Panc1 (cell line): ENCODE measurements at regions not wholly inside any gene's neighbourhood (a gene's known extent, or its start where the extent isn't known, plus 50 kb on each side); places are given as distances from the start of the nearest gene placed in this dataset.

Experiments used
- ATAC-seq: fragments of 200-7000 bp; cut with Tn5 transposase; 2 replicates; pipeline ENCODE4 v1.9.1; 2020; ENCODE audit warnings: mild to moderate bottlenecking, moderate library complexity
- BruUV-seq: library from RNA; stranded (reverse); fragments of 400-500 nt; replicated peaks from 2 replicates; lab custom pipeline; 2021; lab: Mats Ljungman, UMichigan
- CTCF ChIA-PET: fragments of 300-600 bp; sonication (Branson Sonifier 250); formaldehyde crosslinking; loops from one replicate; lab custom pipeline; 2022; ENCODE audit warnings: antibody characterized with exemption; lab: Charles Lee
- POLR2A ChIA-PET: fragments of 300-600 bp; sonication (Branson Sonifier 250); formaldehyde crosslinking; loops from one replicate; lab custom pipeline; 2022; ENCODE audit warnings: antibody characterized with exemption; lab: Charles Lee
- DNase-seq: peaks from one replicate; pipeline ENCODE4 v3.0.0-alpha.2; 2010; ENCODE audit warnings: low read depth, low spot score
- H3K27ac ChIP-seq: 2 replicates; pipeline ENCODE4 v1.5.1; 2011; ENCODE audit warnings: mild to moderate bottlenecking, low read length, inconsistent platforms
- H3K27me3 ChIP-seq: fragments of 200-500 bp; sonication (Bioruptor generic); 2 replicates; pipeline ENCODE4 v1.6.0; 2014; ENCODE audit warnings: low read length, inconsistent platforms; ENCODE audit not compliant: control insufficient read depth, insufficient read depth
- H3K36me3 ChIP-seq: fragments of 200-500 bp; sonication (Bioruptor generic); 2 replicates; pipeline ENCODE4 v1.5.1; 2014; ENCODE audit warnings: inconsistent platforms, mild to moderate bottlenecking, low read length, moderate library complexity; ENCODE audit not compliant: control insufficient read depth, insufficient read depth
- H3K4me1 ChIP-seq: 2 replicates; pipeline ENCODE4 v1.5.1; 2011; ENCODE audit warnings: inconsistent platforms, mild to moderate bottlenecking, low read length, moderate library complexity; ENCODE audit not compliant: control insufficient read depth, insufficient read depth
- H3K4me3 ChIP-seq, 2 experiments: 2 replicates each; pipeline ENCODE4 v1.5.1; 2011 to 2012; ENCODE audit warnings: low read depth in 2 of 2, low read length in 2 of 2, mild to moderate bottlenecking in 2 of 2, inconsistent platforms in 1 of 2, moderate library complexity in 1 of 2
- H3K9me3 ChIP-seq: fragments of 200-500 bp; sonication (Bioruptor generic); 2 replicates; pipeline ENCODE4 v1.5.1; 2014; ENCODE audit warnings: low read depth, mild to moderate bottlenecking, inconsistent platforms, low read length, moderate library complexity; ENCODE audit not compliant: control insufficient read depth, insufficient read depth
- POLR2AphosphoS5 ChIP-seq: IDR thresholded peaks from 2 replicates; pipeline ENCODE4 v1.6.1; 2012; ENCODE audit warnings: mild to moderate bottlenecking, low read depth, low read length, moderate library complexity
- SIN3A ChIP-seq: IDR thresholded peaks from 2 replicates; pipeline ENCODE4 v1.6.1; 2012; ENCODE audit warnings: low read depth, mild to moderate bottlenecking, low read length, moderate library complexity, borderline replicate concordance; ENCODE audit not compliant: insufficient read depth
- TCF7L2 ChIP-seq: IDR thresholded peaks from 2 replicates; pipeline ENCODE4 v1.6.1; 2011; ENCODE audit warnings: mild to moderate bottlenecking, low read depth, low read length, inconsistent platforms
- in situ Hi-C: cut with HindIII; loops from 2 replicates; pipeline ENCODE4 v1.10.0; 2016; ENCODE audit warnings: low sequenced_read_pairs, low pct_unique_long_range_greater_than_20kb
- intact Hi-C: fragments of 100-400 bp; cut with micrococcal nuclease; formaldehyde crosslinking; loops from one replicate; pipeline ENCODE4 v1.10.0; 2022; ENCODE audit not compliant: unreplicated experiment
- TF ChIP-seq, protein P1 (sequence below): fragments of 450-650 bp; IDR thresholded peaks from 2 replicates; pipeline ENCODE4 v1.5.1; 2017; ENCODE audit warnings: mild to moderate bottlenecking
- TF ChIP-seq, protein P2 (sequence below), 2 experiments: IDR thresholded peaks; 2 replicates each; pipeline ENCODE4 v1.6.1; 2011 to 2012; ENCODE audit warnings: low read depth in 2 of 2, control low read depth in 1 of 2, low read length in 1 of 2, mild to moderate bottlenecking in 1 of 2, moderate library complexity in 1 of 2; ENCODE audit not compliant: insufficient read depth in 1 of 2

GRCh38 chr15:29612096-29612495, 210.2 kb downstream of the TJP1 start:
- DNase-seq = no peak
- peaks cover 5% of the 10 kb centered on the region; the same call in 1 of the 2 replicates for H3K27me3 ChIP-seq
- TF ChIP-seq, protein P1, sequence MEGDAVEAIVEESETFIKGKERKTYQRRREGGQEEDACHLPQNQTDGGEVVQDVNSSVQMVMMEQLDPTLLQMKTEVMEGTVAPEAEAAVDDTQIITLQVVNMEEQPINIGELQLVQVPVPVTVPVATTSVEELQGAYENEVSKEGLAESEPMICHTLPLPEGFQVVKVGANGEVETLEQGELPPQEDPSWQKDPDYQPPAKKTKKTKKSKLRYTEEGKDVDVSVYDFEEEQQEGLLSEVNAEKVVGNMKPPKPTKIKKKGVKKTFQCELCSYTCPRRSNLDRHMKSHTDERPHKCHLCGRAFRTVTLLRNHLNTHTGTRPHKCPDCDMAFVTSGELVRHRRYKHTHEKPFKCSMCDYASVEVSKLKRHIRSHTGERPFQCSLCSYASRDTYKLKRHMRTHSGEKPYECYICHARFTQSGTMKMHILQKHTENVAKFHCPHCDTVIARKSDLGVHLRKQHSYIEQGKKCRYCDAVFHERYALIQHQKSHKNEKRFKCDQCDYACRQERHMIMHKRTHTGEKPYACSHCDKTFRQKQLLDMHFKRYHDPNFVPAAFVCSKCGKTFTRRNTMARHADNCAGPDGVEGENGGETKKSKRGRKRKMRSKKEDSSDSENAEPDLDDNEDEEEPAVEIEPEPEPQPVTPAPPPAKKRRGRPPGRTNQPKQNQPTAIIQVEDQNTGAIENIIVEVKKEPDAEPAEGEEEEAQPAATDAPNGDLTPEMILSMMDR = no peak
- TF ChIP-seq, protein P2, sequence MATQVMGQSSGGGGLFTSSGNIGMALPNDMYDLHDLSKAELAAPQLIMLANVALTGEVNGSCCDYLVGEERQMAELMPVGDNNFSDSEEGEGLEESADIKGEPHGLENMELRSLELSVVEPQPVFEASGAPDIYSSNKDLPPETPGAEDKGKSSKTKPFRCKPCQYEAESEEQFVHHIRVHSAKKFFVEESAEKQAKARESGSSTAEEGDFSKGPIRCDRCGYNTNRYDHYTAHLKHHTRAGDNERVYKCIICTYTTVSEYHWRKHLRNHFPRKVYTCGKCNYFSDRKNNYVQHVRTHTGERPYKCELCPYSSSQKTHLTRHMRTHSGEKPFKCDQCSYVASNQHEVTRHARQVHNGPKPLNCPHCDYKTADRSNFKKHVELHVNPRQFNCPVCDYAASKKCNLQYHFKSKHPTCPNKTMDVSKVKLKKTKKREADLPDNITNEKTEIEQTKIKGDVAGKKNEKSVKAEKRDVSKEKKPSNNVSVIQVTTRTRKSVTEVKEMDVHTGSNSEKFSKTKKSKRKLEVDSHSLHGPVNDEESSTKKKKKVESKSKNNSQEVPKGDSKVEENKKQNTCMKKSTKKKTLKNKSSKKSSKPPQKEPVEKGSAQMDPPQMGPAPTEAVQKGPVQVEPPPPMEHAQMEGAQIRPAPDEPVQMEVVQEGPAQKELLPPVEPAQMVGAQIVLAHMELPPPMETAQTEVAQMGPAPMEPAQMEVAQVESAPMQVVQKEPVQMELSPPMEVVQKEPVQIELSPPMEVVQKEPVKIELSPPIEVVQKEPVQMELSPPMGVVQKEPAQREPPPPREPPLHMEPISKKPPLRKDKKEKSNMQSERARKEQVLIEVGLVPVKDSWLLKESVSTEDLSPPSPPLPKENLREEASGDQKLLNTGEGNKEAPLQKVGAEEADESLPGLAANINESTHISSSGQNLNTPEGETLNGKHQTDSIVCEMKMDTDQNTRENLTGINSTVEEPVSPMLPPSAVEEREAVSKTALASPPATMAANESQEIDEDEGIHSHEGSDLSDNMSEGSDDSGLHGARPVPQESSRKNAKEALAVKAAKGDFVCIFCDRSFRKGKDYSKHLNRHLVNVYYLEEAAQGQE (IDR thresholded peaks at IDR 0.05; ENCODE audit: insufficient read depth in 1 of 2, low read depth in 2 of 2, low read length in 1 of 2) = no peak
- TF ChIP-seq SIN3A = no peak
- no peak for TF ChIP-seq POLR2AphosphoS5
- no peak for TF ChIP-seq TCF7L2
- POLR2A ChIA-PET = interaction anchor here (0.6 kb wide), 1 partner anchor 1469 kb away, joined by 3 read pairs; no protein-coding TSS in a partner anchor
- H3K4me1 ChIP-seq = no peaks in the 10 kb centered on the region
- CTCF ChIA-PET = no interaction called here
- no peaks in the 10 kb centered on the region for H3K9me3 ChIP-seq
- H3K4me3 ChIP-seq = no peak overlapping the region
- H3K36me3 ChIP-seq = no peaks in the 10 kb centered on the region
- intact Hi-C loops (no loop called here), in situ Hi-C loops (no loop called here)
- H3K27ac ChIP-seq = no peak overlapping the region
- no TSS peak for BruUV-seq
- no peak for ATAC-seq

GRCh38 chr15:29611057-29611456, 211.2 kb downstream of the TJP1 start:
- H3K4me1 ChIP-seq = no peaks in the 10 kb centered on the region
- H3K27ac ChIP-seq = no peak overlapping the region
- no peak for ATAC-seq
- no TSS peak for BruUV-seq
- H3K36me3 ChIP-seq = no peaks in the 10 kb centered on the region
- TF ChIP-seq SIN3A = no peak
- TF ChIP-seq, protein P1 = no peak
- TF ChIP-seq TCF7L2 = no peak
- TF ChIP-seq POLR2AphosphoS5 = no peak
- TF ChIP-seq, protein P2 (IDR thresholded peaks at IDR 0.05; ENCODE audit: insufficient read depth in 1 of 2, low read depth in 2 of 2, low read length in 1 of 2) = no peak
- CTCF ChIA-PET = no interaction called here
- peaks cover 5% of the 10 kb centered on the region; the same call in 1 of the 2 replicates for H3K27me3 ChIP-seq
- POLR2A ChIA-PET = no interaction called here
- H3K9me3 ChIP-seq = no peaks in the 10 kb centered on the region
- in situ Hi-C loops (no loop called here), intact Hi-C loops (no loop called here)
- DNase-seq = no peak
- no peak overlapping the region for H3K4me3 ChIP-seq
